ENCODE measurements at regions not wholly inside any gene's neighbourhood (a gene's known extent, or its start where the extent isn't known, plus 50 kb on each side); places are given as distances from the start of the nearest gene placed in this dataset.
"Not testable (repeated sequence)": the region's sequence is repeated elsewhere in the genome, so short reads cannot be mapped to it uniquely, and the experiment has no call there.

- H3K9ac ChIP-seq (ENCODE audit: low read length) = no peak overlapping the region
- WGBS (ENCODE audit: extremely low coverage, insufficient coverage, low lambda C conversion rate) = no CpG with 5 or more reads among the region's 2 CpGs
- no peak overlapping the region for H2BK15ac ChIP-seq (replicated peaks; ENCODE audit: low read depth)
- H3K27ac ChIP-seq (ENCODE audit: low read depth, low read length) = no peak overlapping the region
- no peak overlapping the region for H2AK5ac ChIP-seq (ENCODE audit: low read length)
- no peaks in the 10 kb centered on the region for H3K79me2 ChIP-seq (ENCODE audit: control insufficient read depth, insufficient read depth, low read length)
- H2BK120ac ChIP-seq (ENCODE audit: low read depth, low read length) = no peak overlapping the region
- no peak for DNase-seq
- H3K56ac ChIP-seq (ENCODE audit: low read length) = no peak overlapping the region
- H3K36me3 ChIP-seq (ENCODE audit: control insufficient read depth, insufficient read depth, low read length) = no peaks in the 10 kb centered on the region
- H2BK5ac ChIP-seq (ENCODE audit: low read length) = no peak overlapping the region
- no peaks in the 10 kb centered on the region for H3K79me1 ChIP-seq (ENCODE audit: low read length)
- no peak overlapping the region for H3K23ac ChIP-seq (ENCODE audit: low read length)
- no peak overlapping the region for H4K8ac ChIP-seq (ENCODE audit: low read depth, low read length)
- no peak overlapping the region for H4K5ac ChIP-seq (ENCODE audit: low read length)
- no peak overlapping the region for H3K4me3 ChIP-seq (ENCODE audit: low read length)
- H3K18ac ChIP-seq (ENCODE audit: low read length) = no peak overlapping the region
- no peak overlapping the region for H3K4me2 ChIP-seq (ENCODE audit: low read length)
- no peaks in the 10 kb centered on the region for H3K27me3 ChIP-seq (ENCODE audit: insufficient read depth, low read length, poor library complexity)
- H3K4ac ChIP-seq (ENCODE audit: low read depth, low read length) = no peak overlapping the region
- no peaks in the 10 kb centered on the region for H3K4me1 ChIP-seq (ENCODE audit: control insufficient read depth, low read depth, low read length)
Measured at GRCh38 chr12:61290473-61290872, 969.7 kb upstream of the USP15 start.

GRCh38 chr12:61291647-61292046 lies 968.6 kb upstream of the USP15 start:
- DNase-seq = no peak
- Histone ChIP-seq H2BK15ac (replicated peaks; ENCODE audit: low read depth) (no peak overlapping the region), H2BK5ac (ENCODE audit: low read length) (no peak overlapping the region), H3K4me3 (ENCODE audit: low read length) (no peak overlapping the region), H3K18ac (ENCODE audit: low read length) (no peak overlapping the region), H2AK5ac (ENCODE audit: low read length) (no peak overlapping the region), H3K4ac (ENCODE audit: low read depth, low read length) (no peak overlapping the region), H2BK120ac (ENCODE audit: low read depth, low read length) (no peak overlapping the region), H3K9ac (ENCODE audit: low read length) (no peak overlapping the region), H3K27ac (ENCODE audit: low read depth, low read length) (no peak overlapping the region), H3K4me2 (ENCODE audit: low read length) (no peak overlapping the region), H3K4me1 (ENCODE audit: control insufficient read depth, low read depth, low read length) (no peaks in the 10 kb centered on the region), H3K36me3 (ENCODE audit: control insufficient read depth, insufficient read depth, low read length) (no peaks in the 10 kb centered on the region), H4K8ac (ENCODE audit: low read depth, low read length) (no peak overlapping the region), H3K79me1 (ENCODE audit: low read length) (no peaks in the 10 kb centered on the region), H3K27me3 (ENCODE audit: insufficient read depth, low read length, poor library complexity) (no peaks in the 10 kb centered on the region), H3K56ac (ENCODE audit: low read length) (no peak overlapping the region), H4K5ac (ENCODE audit: low read length) (no peak overlapping the region), H3K79me2 (ENCODE audit: control insufficient read depth, insufficient read depth, low read length) (no peaks in the 10 kb centered on the region), H3K23ac (ENCODE audit: low read length) (no peak overlapping the region)
- WGBS (ENCODE audit: extremely low coverage, insufficient coverage, low lambda C conversion rate) = no CpG with 5 or more reads among the region's 2 CpGs

- H3K4me2 ChIP-seq (ENCODE audit: low read length); H2BK5ac ChIP-seq (ENCODE audit: low read length); H2BK120ac ChIP-seq (ENCODE audit: low read depth, low read length); DNase-seq; H3K9ac ChIP-seq (ENCODE audit: low read length); H3K79me1 ChIP-seq (ENCODE audit: low read length); H3K4me3 ChIP-seq (ENCODE audit: low read length); H3K27ac ChIP-seq (ENCODE audit: low read depth, low read length); H3K4ac ChIP-seq (ENCODE audit: low read depth, low read length); H4K8ac ChIP-seq (ENCODE audit: low read depth, low read length); H2AK5ac ChIP-seq (ENCODE audit: low read length); H3K79me2 ChIP-seq (ENCODE audit: control insufficient read depth, insufficient read depth, low read length); H3K27me3 ChIP-seq (ENCODE audit: insufficient read depth, low read length, poor library complexity); H4K5ac ChIP-seq (ENCODE audit: low read length); H3K18ac ChIP-seq (ENCODE audit: low read length); H2BK15ac ChIP-seq (replicated peaks; ENCODE audit: low read depth); H3K23ac ChIP-seq (ENCODE audit: low read length); H3K36me3 ChIP-seq (ENCODE audit: control insufficient read depth, insufficient read depth, low read length); H3K4me1 ChIP-seq (ENCODE audit: control insufficient read depth, low read depth, low read length); H3K56ac ChIP-seq (ENCODE audit: low read length): not testable (repeated sequence)
- no CpG with 5 or more reads among the region's 13 CpGs for WGBS (ENCODE audit: extremely low coverage, insufficient coverage, low lambda C conversion rate)
Measured at GRCh38 chr12:61294011-61294410, 966.2 kb upstream of the USP15 start.

- Histone ChIP-seq H3K18ac (ENCODE audit: low read length) (no peak overlapping the region), H3K23ac (ENCODE audit: low read length) (no peak overlapping the region), H3K4me2 (ENCODE audit: low read length) (no peak overlapping the region), H3K56ac (ENCODE audit: low read length) (no peak overlapping the region), H3K79me1 (ENCODE audit: low read length) (no peaks in the 10 kb centered on the region), H3K9ac (ENCODE audit: low read length) (no peak overlapping the region), H3K27me3 (ENCODE audit: insufficient read depth, low read length, poor library complexity) (no peaks in the 10 kb centered on the region), H3K4ac (ENCODE audit: low read depth, low read length) (no peak overlapping the region), H2BK5ac (ENCODE audit: low read length) (no peak overlapping the region), H2BK120ac (ENCODE audit: low read depth, low read length) (no peak overlapping the region), H3K4me1 (ENCODE audit: control insufficient read depth, low read depth, low read length) (no peaks in the 10 kb centered on the region), H3K4me3 (ENCODE audit: low read length) (no peak overlapping the region), H4K8ac (ENCODE audit: low read depth, low read length) (no peak overlapping the region), H2AK5ac (ENCODE audit: low read length) (no peak overlapping the region), H4K5ac (ENCODE audit: low read length) (no peak overlapping the region), H2BK15ac (replicated peaks; ENCODE audit: low read depth) (no peak overlapping the region), H3K79me2 (ENCODE audit: control insufficient read depth, insufficient read depth, low read length) (no peaks in the 10 kb centered on the region), H3K27ac (ENCODE audit: low read depth, low read length) (no peak overlapping the region), H3K36me3 (ENCODE audit: control insufficient read depth, insufficient read depth, low read length) (no peaks in the 10 kb centered on the region)
- no CpG with 5 or more reads among the region's 2 CpGs for WGBS (ENCODE audit: extremely low coverage, insufficient coverage, low lambda C conversion rate)
- no peak for DNase-seq
Measured at GRCh38 chr12:61301817-61302216, 958.4 kb upstream of the USP15 start.

GRCh38 chr12:61302282-61302681 lies 957.9 kb upstream of the USP15 start:
- Histone ChIP-seq H3K27ac (ENCODE audit: low read depth, low read length) (no peak overlapping the region), H2BK120ac (ENCODE audit: low read depth, low read length) (no peak overlapping the region), H4K5ac (ENCODE audit: low read length) (no peak overlapping the region), H3K56ac (ENCODE audit: low read length) (no peak overlapping the region), H4K8ac (ENCODE audit: low read depth, low read length) (no peak overlapping the region), H3K4me1 (ENCODE audit: control insufficient read depth, low read depth, low read length) (no peaks in the 10 kb centered on the region), H3K4me2 (ENCODE audit: low read length) (no peak overlapping the region), H3K4me3 (ENCODE audit: low read length) (no peak overlapping the region), H2BK15ac (replicated peaks; ENCODE audit: low read depth) (no peak overlapping the region), H2BK5ac (ENCODE audit: low read length) (no peak overlapping the region), H3K27me3 (ENCODE audit: insufficient read depth, low read length, poor library complexity) (no peaks in the 10 kb centered on the region), H3K79me1 (ENCODE audit: low read length) (no peaks in the 10 kb centered on the region), H3K23ac (ENCODE audit: low read length) (no peak overlapping the region), H3K36me3 (ENCODE audit: control insufficient read depth, insufficient read depth, low read length) (no peaks in the 10 kb centered on the region), H2AK5ac (ENCODE audit: low read length) (no peak overlapping the region), H3K79me2 (ENCODE audit: control insufficient read depth, insufficient read depth, low read length) (no peaks in the 10 kb centered on the region), H3K18ac (ENCODE audit: low read length) (no peak overlapping the region), H3K4ac (ENCODE audit: low read depth, low read length) (no peak overlapping the region), H3K9ac (ENCODE audit: low read length) (no peak overlapping the region)
- no peak for DNase-seq
- no CpG with 5 or more reads among the region's 4 CpGs for WGBS (ENCODE audit: extremely low coverage, insufficient coverage, low lambda C conversion rate)

- H3K4me2 ChIP-seq (ENCODE audit: low read length) = no peak overlapping the region
- H2AK5ac ChIP-seq (ENCODE audit: low read length) = no peak overlapping the region
- no peak overlapping the region for H3K56ac ChIP-seq (ENCODE audit: low read length)
- no peak overlapping the region for H2BK5ac ChIP-seq (ENCODE audit: low read length)
- no peak overlapping the region for H2BK120ac ChIP-seq (ENCODE audit: low read depth, low read length)
- no peaks in the 10 kb centered on the region for H3K79me2 ChIP-seq (ENCODE audit: control insufficient read depth, insufficient read depth, low read length)
- no peak overlapping the region for H3K18ac ChIP-seq (ENCODE audit: low read length)
- no peak for DNase-seq
- WGBS (ENCODE audit: extremely low coverage, insufficient coverage, low lambda C conversion rate) = no CpG with 5 or more reads among the region's 2 CpGs
- H2BK15ac ChIP-seq (replicated peaks; ENCODE audit: low read depth) = no peak overlapping the region
- H3K23ac ChIP-seq (ENCODE audit: low read length) = no peak overlapping the region
- no peaks in the 10 kb centered on the region for H3K79me1 ChIP-seq (ENCODE audit: low read length)
- H3K9ac ChIP-seq (ENCODE audit: low read length) = no peak overlapping the region
- no peaks in the 10 kb centered on the region for H3K36me3 ChIP-seq (ENCODE audit: control insufficient read depth, insufficient read depth, low read length)
- no peak overlapping the region for H4K5ac ChIP-seq (ENCODE audit: low read length)
- H3K4me3 ChIP-seq (ENCODE audit: low read length) = no peak overlapping the region
- H4K8ac ChIP-seq (ENCODE audit: low read depth, low read length) = no peak overlapping the region
- H3K27me3 ChIP-seq (ENCODE audit: insufficient read depth, low read length, poor library complexity) = no peaks in the 10 kb centered on the region
- no peak overlapping the region for H3K27ac ChIP-seq (ENCODE audit: low read depth, low read length)
- no peak overlapping the region for H3K4ac ChIP-seq (ENCODE audit: low read depth, low read length)
- no peaks in the 10 kb centered on the region for H3K4me1 ChIP-seq (ENCODE audit: control insufficient read depth, low read depth, low read length)
Measured at GRCh38 chr12:61308220-61308619, 952.0 kb upstream of the USP15 start.
